SU-DHL-6 (cell line): ENCODE measurements at regions not wholly inside any gene's neighbourhood (a gene's known extent, or its start where the extent isn't known, plus 50 kb on each side); places are given as distances from the start of the nearest gene placed in this dataset.

ENCODE experiments used
- EZH2phosphoT487 ChIP-seq: fragments of 200-600 bp; sonication (generic), shearing (Covaris generic); conservative IDR thresholded peaks from 2 replicates; pipeline ENCODE4 v1.6.1; 2018; ENCODE audit warnings: mild to moderate bottlenecking, antibody characterized with exemption, low read length, moderate library complexity, mixed read lengths
- TF ChIP-seq, protein P1 (sequence below): fragments of 200-600 bp; sonication (generic); IDR thresholded peaks from one replicate; pipeline ENCODE4 v1.5.1; 2017; ENCODE audit warnings: antibody characterized with exemption, mild to moderate bottlenecking, low read length, moderate library complexity; ENCODE audit not compliant: insufficient read depth, poor library complexity, severe bottlenecking

DNA sequence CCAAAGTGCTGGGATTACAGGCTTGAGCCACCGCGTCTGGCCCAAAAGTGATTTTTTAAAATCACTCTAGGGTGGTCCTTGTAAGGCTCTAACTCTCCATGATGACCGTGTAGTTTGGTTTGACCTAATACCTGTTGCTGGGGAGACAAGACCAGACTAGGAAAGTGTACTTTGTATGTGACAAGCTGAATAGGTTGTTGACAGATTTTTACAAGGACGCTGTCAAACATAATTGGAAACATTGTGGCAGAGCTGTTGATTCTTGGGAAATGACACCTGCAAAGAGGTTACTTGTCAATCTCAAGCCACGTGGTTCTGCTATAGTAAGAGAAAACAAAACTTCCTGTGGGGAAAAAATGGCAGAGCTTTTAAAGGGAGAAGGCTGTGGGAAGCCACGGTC is 802.4 kb upstream of the HS3ST1 start:
- TF ChIP-seq, protein P1, sequence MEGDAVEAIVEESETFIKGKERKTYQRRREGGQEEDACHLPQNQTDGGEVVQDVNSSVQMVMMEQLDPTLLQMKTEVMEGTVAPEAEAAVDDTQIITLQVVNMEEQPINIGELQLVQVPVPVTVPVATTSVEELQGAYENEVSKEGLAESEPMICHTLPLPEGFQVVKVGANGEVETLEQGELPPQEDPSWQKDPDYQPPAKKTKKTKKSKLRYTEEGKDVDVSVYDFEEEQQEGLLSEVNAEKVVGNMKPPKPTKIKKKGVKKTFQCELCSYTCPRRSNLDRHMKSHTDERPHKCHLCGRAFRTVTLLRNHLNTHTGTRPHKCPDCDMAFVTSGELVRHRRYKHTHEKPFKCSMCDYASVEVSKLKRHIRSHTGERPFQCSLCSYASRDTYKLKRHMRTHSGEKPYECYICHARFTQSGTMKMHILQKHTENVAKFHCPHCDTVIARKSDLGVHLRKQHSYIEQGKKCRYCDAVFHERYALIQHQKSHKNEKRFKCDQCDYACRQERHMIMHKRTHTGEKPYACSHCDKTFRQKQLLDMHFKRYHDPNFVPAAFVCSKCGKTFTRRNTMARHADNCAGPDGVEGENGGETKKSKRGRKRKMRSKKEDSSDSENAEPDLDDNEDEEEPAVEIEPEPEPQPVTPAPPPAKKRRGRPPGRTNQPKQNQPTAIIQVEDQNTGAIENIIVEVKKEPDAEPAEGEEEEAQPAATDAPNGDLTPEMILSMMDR: no peak
- TF ChIP-seq EZH2phosphoT487: no peak
